Suprapubic skin (tissue), 4 donors: ENCODE measurements at regions not wholly inside any gene's neighbourhood (a gene's known extent, or its start where the extent isn't known, plus 50 kb on each side); places are given as distances from the start of the nearest gene placed in this dataset.

Experiments
- DNase-seq, 2 donors: peaks; one replicate each; pipeline ENCODE4 v3.0.0-alpha.2; 2019; ENCODE audit warnings: low spot score in 2 of 2
- H3K27ac ChIP-seq: fragments of 200-600 bp; sonication (generic); one replicate; pipeline ENCODE4 v1.5.1; 2019
- H3K27me3 ChIP-seq: fragments of 200-600 bp; sonication (generic); one replicate; pipeline ENCODE4 v1.5.1; 2019
- H3K36me3 ChIP-seq: fragments of 200-600 bp; sonication (generic); one replicate; pipeline ENCODE4 v1.5.1; 2019
- H3K4me1 ChIP-seq: fragments of 200-600 bp; sonication (generic); one replicate; pipeline ENCODE4 v1.5.1; 2019
- H3K4me3 ChIP-seq: fragments of 200-600 bp; sonication (generic); one replicate; pipeline ENCODE4 v1.5.1; 2019; ENCODE audit warnings: mild to moderate bottlenecking
- H3K9me3 ChIP-seq: fragments of 200-600 bp; sonication (generic); one replicate; pipeline ENCODE4 v1.5.1; 2019
- EP300 ChIP-seq: sonication (generic); formaldehyde crosslinking; IDR thresholded peaks from one replicate; pipeline ENCODE4 v1.6.1; 2017; ENCODE audit warnings: antibody characterized with exemption
- POLR2A ChIP-seq, 2 donors: fragments of 450-650 bp; IDR thresholded peaks; one replicate each; pipeline ENCODE4 v1.6.1; 2017; ENCODE audit warnings: antibody characterized with exemption in 2 of 2, mild to moderate bottlenecking in 2 of 2, moderate library complexity in 2 of 2
- POLR2AphosphoS5 ChIP-seq, 3 donors: sonication (generic); formaldehyde crosslinking; IDR thresholded peaks; one replicate each; pipeline ENCODE4 v1.6.1; 2017; ENCODE audit warnings: antibody characterized with exemption in 3 of 3
- WGBS: methylation state at CpG from one replicate; pipeline ENCODE4 v1.1.5; 2018; 5-methylcytosine and 5-hydroxymethylcytosine counted together
- TF ChIP-seq, protein P1 (sequence below), 2 donors: fragments of 200-600 bp in 1 of 2; fragments of 450-650 bp in 1 of 2; sonication (generic) in 1 of 2; IDR thresholded peaks; one replicate each; pipeline ENCODE4 v1.5.1; 2016 to 2019; ENCODE audit warnings: antibody characterized with exemption in 2 of 2, mild to moderate bottlenecking in 1 of 2, moderate library complexity in 1 of 2

DNA sequence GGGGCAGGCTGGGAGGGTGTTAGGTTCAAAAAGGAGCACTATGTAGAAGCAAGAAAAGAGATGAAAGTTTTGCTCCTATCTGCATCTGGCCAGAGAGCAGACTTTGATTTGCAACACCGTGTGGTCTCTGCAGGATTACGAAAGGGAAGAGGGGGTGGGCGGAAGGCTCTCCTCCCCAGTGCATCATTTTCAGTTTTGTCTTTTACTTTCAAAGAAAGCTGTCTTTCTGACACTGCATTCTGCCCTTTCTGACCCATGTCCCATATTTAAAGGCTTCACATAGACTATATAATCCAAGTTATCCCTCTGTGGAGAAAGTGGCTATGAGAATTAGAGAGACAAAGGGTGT is 126.5 kb downstream of the RHOU start:
- DNase-seq: no peak
- Histone ChIP-seq H3K4me3 (no peak overlapping the region), H3K9me3 (no peaks in the 10 kb centered on the region), H3K27ac (no peak overlapping the region), H3K4me1 (peaks cover 22% of the 10 kb centered on the region), H3K27me3 (peaks cover 5% of the 10 kb centered on the region), H3K36me3 (no peaks in the 10 kb centered on the region)
- 63% methylated on average over 3 of the region's 3 CpGs for WGBS
- no peak for TF ChIP-seq POLR2A (IDR thresholded peaks at IDR 0.05)
- TF ChIP-seq, protein P1, sequence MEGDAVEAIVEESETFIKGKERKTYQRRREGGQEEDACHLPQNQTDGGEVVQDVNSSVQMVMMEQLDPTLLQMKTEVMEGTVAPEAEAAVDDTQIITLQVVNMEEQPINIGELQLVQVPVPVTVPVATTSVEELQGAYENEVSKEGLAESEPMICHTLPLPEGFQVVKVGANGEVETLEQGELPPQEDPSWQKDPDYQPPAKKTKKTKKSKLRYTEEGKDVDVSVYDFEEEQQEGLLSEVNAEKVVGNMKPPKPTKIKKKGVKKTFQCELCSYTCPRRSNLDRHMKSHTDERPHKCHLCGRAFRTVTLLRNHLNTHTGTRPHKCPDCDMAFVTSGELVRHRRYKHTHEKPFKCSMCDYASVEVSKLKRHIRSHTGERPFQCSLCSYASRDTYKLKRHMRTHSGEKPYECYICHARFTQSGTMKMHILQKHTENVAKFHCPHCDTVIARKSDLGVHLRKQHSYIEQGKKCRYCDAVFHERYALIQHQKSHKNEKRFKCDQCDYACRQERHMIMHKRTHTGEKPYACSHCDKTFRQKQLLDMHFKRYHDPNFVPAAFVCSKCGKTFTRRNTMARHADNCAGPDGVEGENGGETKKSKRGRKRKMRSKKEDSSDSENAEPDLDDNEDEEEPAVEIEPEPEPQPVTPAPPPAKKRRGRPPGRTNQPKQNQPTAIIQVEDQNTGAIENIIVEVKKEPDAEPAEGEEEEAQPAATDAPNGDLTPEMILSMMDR (IDR thresholded peaks at IDR 0.05): no peak

DNA sequence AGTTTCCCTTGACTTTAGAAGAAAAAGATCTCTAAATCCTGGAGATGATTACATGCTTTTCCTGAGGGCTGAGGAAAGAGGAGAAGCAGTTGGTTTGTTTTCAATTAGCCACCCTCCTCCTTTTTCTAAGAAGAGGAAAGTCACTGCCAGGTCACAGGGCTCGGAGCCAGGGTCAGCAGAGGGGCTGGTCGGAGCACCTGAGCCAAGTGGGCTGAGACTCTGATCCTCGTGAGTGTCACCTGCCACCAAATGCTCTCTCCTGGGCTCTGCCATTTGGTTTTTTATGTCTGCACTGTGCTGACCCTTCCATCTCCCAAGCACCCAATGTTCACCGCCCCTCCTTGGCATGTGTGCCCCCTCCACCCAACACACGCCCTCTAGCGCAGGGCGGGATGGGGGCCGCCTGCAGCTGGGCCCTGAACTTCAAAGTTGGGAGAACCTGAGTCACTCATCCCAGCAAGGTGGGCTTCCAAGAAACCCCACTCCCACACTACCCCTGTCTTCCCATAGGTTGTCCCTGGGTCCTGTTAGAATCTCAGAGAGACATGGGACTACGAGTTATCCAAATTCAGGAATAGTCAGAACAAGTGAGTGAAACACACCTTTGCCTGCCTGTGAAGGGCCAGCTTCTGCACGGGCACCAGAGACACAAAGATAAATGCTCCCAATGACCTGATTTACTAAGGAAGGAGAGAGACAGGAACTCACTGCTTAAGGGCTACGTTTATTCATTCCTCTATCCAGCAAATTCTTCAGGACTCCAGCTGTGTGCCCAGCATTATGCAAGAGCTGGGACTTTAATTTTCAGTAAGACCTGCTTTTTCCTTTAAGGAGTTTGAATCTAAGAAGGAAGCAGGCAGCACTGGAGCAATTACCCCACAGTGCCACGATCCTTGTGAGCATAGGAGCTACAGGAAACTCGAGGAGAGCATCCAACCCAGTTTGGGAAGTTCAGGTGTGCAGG is 127.5 kb downstream of the RHOU start:
- no peak overlapping the region for H3K4me3 ChIP-seq
- no peak for DNase-seq
- TF ChIP-seq POLR2AphosphoS5 (IDR thresholded peaks at IDR 0.05) (no peak), POLR2A (IDR thresholded peaks at IDR 0.05) (no peak), EP300 (no peak)
- TF ChIP-seq, protein P1 (IDR thresholded peaks at IDR 0.05): no peak
- 69% methylated on average over 13 of the region's 13 CpGs for whole genome bisulfite sequencing
- H3K9me3 ChIP-seq: no peaks in the 10 kb centered on the region
- H3K36me3 ChIP-seq: no peaks in the 10 kb centered on the region
- H3K27me3 ChIP-seq: peaks cover 5% of the 10 kb centered on the region
- H3K4me1 ChIP-seq: peaks cover 22% of the 10 kb centered on the region
- H3K27ac ChIP-seq: no peak overlapping the region

DNA sequence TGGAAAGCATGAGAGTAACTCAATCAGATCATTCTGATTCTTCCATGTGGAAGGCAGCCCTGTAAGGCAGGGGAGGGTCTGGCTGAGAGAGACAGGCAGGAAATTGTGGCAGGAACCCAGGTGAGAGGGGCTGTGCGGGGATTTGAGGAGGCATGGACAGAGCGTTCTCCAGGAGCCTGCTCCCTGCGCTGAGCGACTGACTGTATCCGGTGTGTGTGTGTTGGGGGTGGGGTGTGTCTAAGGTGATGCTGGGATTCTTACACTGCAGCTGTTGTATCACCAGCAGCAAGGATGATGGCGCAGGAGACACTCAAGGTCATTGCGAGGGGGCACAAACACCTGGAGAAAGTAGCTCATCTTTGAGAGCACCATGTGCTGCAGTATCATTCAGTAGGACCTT is 128.5 kb downstream of the RHOU start:
- no peak overlapping the region for H3K27ac ChIP-seq
- H3K36me3 ChIP-seq: no peaks in the 10 kb centered on the region
- no peaks in the 10 kb centered on the region for H3K9me3 ChIP-seq
- WGBS: 95% methylated on average over 7 of the region's 7 CpGs
- H3K4me3 ChIP-seq: no peak overlapping the region
- H3K27me3 ChIP-seq: peaks cover 5% of the 10 kb centered on the region
- peaks cover 22% of the 10 kb centered on the region for H3K4me1 ChIP-seq
- DNase-seq: no peak
- TF ChIP-seq EP300 (no peak), POLR2A (IDR thresholded peaks at IDR 0.05) (no peak), POLR2AphosphoS5 (IDR thresholded peaks at IDR 0.05) (no peak)
- TF ChIP-seq, protein P1 (IDR thresholded peaks at IDR 0.05): no peak

DNA sequence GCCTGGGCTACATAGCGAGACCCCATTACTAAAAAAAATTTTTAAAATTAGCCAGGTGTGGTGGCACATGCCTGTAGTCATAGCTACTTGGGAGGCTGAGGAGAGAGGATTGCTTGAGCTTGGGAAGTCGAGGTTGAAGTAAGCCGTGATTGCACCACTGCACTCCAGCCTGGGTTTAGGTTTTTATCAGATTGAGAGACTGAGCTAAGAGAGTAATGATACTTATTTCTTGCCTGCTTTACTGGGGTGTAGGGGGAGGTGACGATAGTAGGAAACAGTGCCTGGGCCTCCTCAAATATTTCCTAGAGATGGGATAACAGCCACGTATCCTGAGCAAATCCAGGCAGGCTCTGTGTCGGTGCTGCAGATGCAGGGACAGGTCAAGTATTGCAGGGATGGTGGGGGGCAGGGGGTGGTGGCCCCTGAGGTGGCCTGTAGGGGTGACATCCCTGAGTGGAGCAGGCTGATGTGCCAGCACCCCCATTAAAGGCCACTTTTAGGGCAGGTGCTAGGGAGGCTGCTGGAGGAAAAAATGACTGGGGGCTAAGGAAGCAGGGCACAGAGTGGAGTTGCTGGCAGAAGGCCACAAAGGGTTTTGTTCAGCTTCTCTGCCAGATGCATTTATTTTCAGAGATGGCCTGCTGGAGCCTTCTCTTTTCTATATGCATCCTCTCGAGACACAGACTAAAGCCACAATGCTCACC is 130.5 kb downstream of the RHOU start:
- H3K27me3 ChIP-seq: peaks cover 5% of the 10 kb centered on the region
- H3K36me3 ChIP-seq: no peaks in the 10 kb centered on the region
- WGBS: 95% methylated on average over 7 of the region's 7 CpGs
- TF ChIP-seq POLR2AphosphoS5 (IDR thresholded peaks at IDR 0.05) (no peak), POLR2A (IDR thresholded peaks at IDR 0.05) (no peak), EP300 (no peak)
- TF ChIP-seq, protein P1 (IDR thresholded peaks at IDR 0.05): no peak
- H3K4me3 ChIP-seq: no peak overlapping the region
- H3K4me1 ChIP-seq: peaks cover 22% of the 10 kb centered on the region
- H3K9me3 ChIP-seq: no peaks in the 10 kb centered on the region
- H3K27ac ChIP-seq: no peak overlapping the region
- no peak for DNase-seq

DNA sequence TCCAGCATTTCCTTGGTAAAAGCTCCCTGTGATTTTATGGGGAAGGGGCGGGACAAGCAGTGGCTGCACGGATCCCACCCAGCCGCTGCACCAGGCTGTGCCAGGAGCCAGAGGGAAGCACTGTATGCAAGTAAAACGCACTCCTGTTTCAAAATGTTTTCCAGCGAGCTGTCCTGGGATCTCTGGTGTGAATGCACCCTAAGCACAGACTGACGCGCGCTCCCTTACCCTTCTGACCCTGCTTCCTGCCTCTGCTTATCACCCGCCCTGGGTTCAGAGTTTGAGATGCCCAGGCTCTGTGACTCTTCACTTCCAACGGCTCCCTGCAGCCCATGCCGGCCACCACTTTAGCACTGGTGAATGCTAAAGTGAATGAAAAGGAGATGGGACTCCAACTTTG is 131.2 kb downstream of the RHOU start:
- no peaks in the 10 kb centered on the region for H3K9me3 ChIP-seq
- H3K27ac ChIP-seq: no peak overlapping the region
- no peak overlapping the region for H3K4me3 ChIP-seq
- peaks cover 4% of the 10 kb centered on the region for H3K27me3 ChIP-seq
- 85% methylated on average over 11 of the region's 11 CpGs for WGBS
- no peak for TF ChIP-seq POLR2AphosphoS5 (IDR thresholded peaks at IDR 0.05)
- TF ChIP-seq EP300: no peak
- no peak for TF ChIP-seq POLR2A (IDR thresholded peaks at IDR 0.05)
- TF ChIP-seq, protein P1 (IDR thresholded peaks at IDR 0.05): no peak
- DNase-seq: no peak
- H3K4me1 ChIP-seq: peaks cover 21% of the 10 kb centered on the region
- H3K36me3 ChIP-seq: no peaks in the 10 kb centered on the region
